Colon (tissue), 2 donors: ENCODE measurements at regions not wholly inside any gene's neighbourhood (a gene's known extent, or its start where the extent isn't known, plus 50 kb on each side); places are given as distances from the start of the nearest gene placed in this dataset.
"Not testable (repeated sequence)": the region's sequence is repeated elsewhere in the genome, so short reads cannot be mapped to it uniquely, and the experiment has no call there.

Source experiments
- FAIRE-seq: peaks from 2 replicates; lab custom pipeline; 2012; peaks lifted over from hg19 to GRCh38; lab: Jason Lieb, UNC
- donor health status: control.
- donor health status: control.

GRCh38 chr14:59116984-59117415 is 71.5 kb upstream of the DAAM1 start:
- no peak for FAIRE-seq

DNA sequence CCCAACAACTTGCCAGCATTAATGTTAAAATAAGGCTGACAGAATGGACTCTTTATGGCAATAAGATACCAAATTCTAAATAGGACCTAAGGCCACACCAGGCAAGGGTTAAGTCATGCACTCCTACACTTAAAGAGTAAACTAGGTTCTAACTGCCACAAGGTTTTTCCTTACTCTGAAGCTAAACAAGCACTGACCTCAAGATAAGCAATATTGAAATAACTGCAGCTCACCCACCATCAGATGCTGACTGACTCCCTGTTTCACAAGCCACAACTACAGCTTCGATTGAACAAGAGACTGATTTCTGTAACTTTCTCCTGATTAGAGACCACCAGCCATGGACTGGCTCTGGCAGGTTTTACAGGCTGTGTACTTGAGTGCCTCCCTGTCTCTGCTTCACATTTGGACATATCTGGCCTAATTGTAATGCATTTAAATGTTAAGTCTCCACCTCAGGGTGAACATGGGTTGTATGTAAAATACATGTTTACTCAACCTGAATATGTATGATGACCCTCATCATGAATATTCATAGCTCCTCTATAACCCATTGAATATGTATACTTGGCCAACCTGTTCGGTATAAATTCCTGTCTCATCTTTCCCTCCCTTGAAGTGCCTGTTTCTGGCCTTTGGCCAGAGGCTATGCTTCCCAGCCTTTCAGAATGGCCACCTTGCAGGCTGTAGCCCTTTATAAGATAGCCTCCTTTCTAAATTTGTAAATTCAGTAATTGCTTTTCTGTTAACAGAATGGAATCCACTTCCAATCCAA is 70.5 kb upstream of the DAAM1 start:
- no peak for FAIRE-seq

DNA sequence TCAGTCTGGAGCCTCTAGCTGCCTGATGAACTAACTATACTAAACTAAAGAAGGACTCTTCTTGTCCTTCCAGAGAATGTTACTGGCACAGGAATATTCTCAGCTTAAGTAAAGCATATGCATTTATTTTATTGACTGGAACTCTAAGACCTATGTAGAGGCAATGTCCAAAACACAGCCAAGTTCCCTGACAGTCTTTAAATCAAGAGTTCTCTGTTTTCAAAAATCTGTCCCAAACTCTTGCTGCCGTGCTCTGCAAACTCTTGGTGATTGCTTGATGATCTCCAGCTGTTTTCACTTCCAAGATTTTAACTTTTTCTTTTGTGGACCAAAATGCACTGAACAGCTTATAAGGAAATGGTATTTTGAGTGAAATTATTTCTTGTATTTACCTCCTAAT is 67.5 kb upstream of the DAAM1 start:
- no peak for FAIRE-seq

- FAIRE-seq, result no peak
Measured at GRCh38 chr14:59123531-59123930, 64.9 kb upstream of the DAAM1 start.

- no peak for FAIRE-seq
Measured at GRCh38 chr14:59123975-59124374, 64.5 kb upstream of the DAAM1 start.

- no peak for FAIRE-seq
Measured at GRCh38 chr14:59125156-59125555, 63.3 kb upstream of the DAAM1 start.

- no peak for FAIRE-seq
Measured at GRCh38 chr14:59126714-59127436, 61.6 kb upstream of the DAAM1 start.

GRCh38 chr14:59127437-59127732 is 61.1 kb upstream of the DAAM1 start:
- FAIRE-seq, result peak; percentile 53

DNA sequence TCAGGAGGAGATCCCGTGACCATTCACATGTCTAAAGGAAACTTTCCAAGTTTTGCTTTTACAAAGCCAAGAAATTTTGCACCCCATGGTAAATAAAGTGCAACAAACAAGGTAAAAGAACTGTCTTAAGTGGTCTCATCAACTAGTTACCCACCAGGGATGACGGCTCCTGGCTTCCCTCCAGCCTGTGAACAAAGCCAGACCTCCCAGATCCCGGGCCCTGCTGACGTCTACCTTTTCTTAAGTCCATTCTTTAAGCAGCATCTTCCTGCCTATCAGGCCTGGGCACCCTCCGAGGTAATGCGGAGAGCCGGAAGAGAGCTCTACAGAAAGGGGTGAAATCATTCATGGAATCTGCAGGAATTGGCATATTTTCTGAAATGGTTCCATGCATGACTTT is 58.0 kb upstream of the DAAM1 start:
- no peak for FAIRE-seq

GRCh38 chr14:59131938-59132795 is 56.3 kb upstream of the DAAM1 start:
- no peak for FAIRE-seq

- FAIRE-seq, result no peak
Measured at GRCh38 chr14:59132796-59133494, 55.5 kb upstream of the DAAM1 start.

GRCh38 chr14:59133709-59134108 is 54.8 kb upstream of the DAAM1 start:
- FAIRE-seq, result no peak

GRCh38 chr14:59134307-59134706 is 54.2 kb upstream of the DAAM1 start:
- FAIRE-seq, result no peak

DNA sequence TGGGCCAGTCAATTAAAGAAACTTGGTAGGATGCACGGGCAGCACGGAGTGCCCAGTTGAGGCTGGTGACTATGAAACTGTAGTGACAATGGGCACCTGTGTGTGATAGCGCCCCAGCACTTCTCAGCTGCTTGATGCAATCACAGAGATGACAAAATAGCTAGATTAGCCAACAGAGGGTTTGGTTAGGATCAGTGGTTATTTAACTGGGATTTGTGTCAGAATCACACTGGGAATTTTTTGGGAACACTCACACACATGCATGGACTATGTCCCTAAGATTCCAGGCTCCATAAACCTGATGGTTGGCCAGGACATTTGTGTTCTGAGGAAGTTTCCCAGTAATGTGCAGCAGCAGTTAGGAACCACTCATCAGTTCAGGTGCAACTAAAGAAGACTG is 51.2 kb upstream of the DAAM1 start:
- FAIRE-seq, result no peak

DNA sequence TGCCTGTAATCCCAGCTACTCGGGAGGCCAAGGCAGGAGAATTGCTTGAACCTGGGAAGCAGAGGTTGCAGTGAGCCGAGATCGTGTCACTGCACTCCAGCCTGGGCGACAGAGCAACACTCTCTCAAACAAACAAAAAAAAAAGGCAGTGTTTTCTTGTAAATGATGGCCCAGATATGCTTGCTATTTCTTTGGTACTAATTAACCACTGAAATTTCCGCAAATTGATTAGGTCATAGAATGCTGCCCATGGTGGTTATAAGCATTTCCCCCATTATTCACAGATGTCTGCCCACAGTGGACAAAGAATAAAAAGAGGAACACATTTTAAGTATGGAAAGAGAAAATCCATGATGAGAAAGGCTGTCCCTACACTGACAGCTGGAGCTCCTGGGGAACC is 49.9 kb upstream of the DAAM1 start:
- FAIRE-seq, result not testable (repeated sequence)
